HuH-7.5 (cell line): ENCODE measurements at regions not wholly inside any gene's neighbourhood (a gene's known extent, or its start where the extent isn't known, plus 50 kb on each side); places are given as distances from the start of the nearest gene placed in this dataset.
"Not testable (repeated sequence)": the region's sequence is repeated elsewhere in the genome, so short reads cannot be mapped to it uniquely, and the experiment has no call there.

Source experiments
- DNase-seq: peaks from one replicate; pipeline ENCODE4 v3.0.0; 2011; ENCODE audit warnings: low spot score

- DNase-seq, result no peak
Observed at GRCh38 chrX:74080165-74080564, 223.8 kb upstream of the ZCCHC13 start.

- DNase-seq, result no peak
Observed at GRCh38 chrX:74065831-74066390, 213.4 kb upstream of the XIST start.

GRCh38 chrX:74063426-74064155 lies 211.1 kb upstream of the XIST start:
- DNase-seq, result no peak

GRCh38 chrX:74061879-74062278 lies 209.4 kb upstream of the XIST start:
- DNase-seq, result no peak

GRCh38 chrX:74049126-74049525 lies 196.6 kb upstream of the XIST start:
- no peak for DNase-seq

- DNase-seq, result not testable (repeated sequence)
Observed at GRCh38 chrX:74034066-74034465, 181.6 kb upstream of the XIST start.

GRCh38 chrX:74031527-74031926 lies 179.0 kb upstream of the XIST start:
- DNase-seq, result not testable (repeated sequence)

GRCh38 chrX:74030766-74031165 lies 178.3 kb upstream of the XIST start:
- not testable (repeated sequence) for DNase-seq

GRCh38 chrX:74025145-74025544 lies 172.6 kb upstream of the XIST start:
- DNase-seq, result not testable (repeated sequence)

- no peak for DNase-seq
Observed at GRCh38 chrX:74023203-74023602, 170.7 kb upstream of the XIST start.

- DNase-seq, result no peak
Observed at GRCh38 chrX:74018253-74018652, 165.7 kb upstream of the XIST start.

- DNase-seq, result peak; percentile 19
Observed at GRCh38 chrX:74015379-74016019, 163.0 kb upstream of the XIST start.

- DNase-seq, result no peak
Observed at GRCh38 chrX:74009041-74009440, 156.5 kb upstream of the XIST start.

GRCh38 chrX:73992019-73992418 lies 139.5 kb upstream of the XIST start:
- DNase-seq, result no peak

GRCh38 chrX:73987166-73987565 lies 134.7 kb upstream of the XIST start:
- DNase-seq, result no peak

- no peak for DNase-seq
Observed at GRCh38 chrX:73979551-73980131, 127.1 kb upstream of the XIST start.

- DNase-seq, result no peak
Observed at GRCh38 chrX:73977542-73978169, 125.1 kb upstream of the XIST start.

- not testable (repeated sequence) for DNase-seq
Observed at GRCh38 chrX:73967461-73967860, 114.9 kb upstream of the XIST start.

- no peak for DNase-seq
Observed at GRCh38 chrX:73965833-73966232, 113.3 kb upstream of the XIST start.

GRCh38 chrX:73964579-73964978 lies 112.1 kb upstream of the XIST start:
- DNase-seq, result no peak

- DNase-seq, result no peak
Observed at GRCh38 chrX:73963682-73964081, 111.2 kb upstream of the XIST start.

- DNase-seq, result no peak
Observed at GRCh38 chrX:73962948-73963347, 110.4 kb upstream of the XIST start.

- DNase-seq, result not testable (repeated sequence)
Observed at GRCh38 chrX:73961867-73962266, 109.4 kb upstream of the XIST start.
